ENCODE measurements at regions not wholly inside any gene's neighbourhood (a gene's known extent, or its start where the extent isn't known, plus 50 kb on each side); places are given as distances from the start of the nearest gene placed in this dataset.
"Not testable (repeated sequence)": the region's sequence is repeated elsewhere in the genome, so short reads cannot be mapped to it uniquely, and the experiment has no call there.

- DNase-seq, result no peak
- Histone ChIP-seq H4K20me1 (ENCODE audit: low read length) (no peaks in the 10 kb centered on the region), H3K79me2 (ENCODE audit: low read length) (no peaks in the 10 kb centered on the region), H3F3A (ENCODE audit: low read length, unreplicated experiment) (no peaks in the 10 kb centered on the region), H3K4me2 (ENCODE audit: low read length) (no peak overlapping the region), H3K27ac (ENCODE audit: low read length) (no peak overlapping the region), H3K9me3 (ENCODE audit: low read length) (no peaks in the 10 kb centered on the region), H3K9me2 (replicated peaks; ENCODE audit: low read length) (no peaks in the 10 kb centered on the region), H3K4me1 (ENCODE audit: insufficient read depth, low read length) (no peaks in the 10 kb centered on the region), H3K27me3 (ENCODE audit: low read length) (peaks cover 20% of the 10 kb centered on the region), H3K9ac (ENCODE audit: low read length) (no peak overlapping the region), H2AFZ (ENCODE audit: low read length) (no peak overlapping the region), H3K36me3 (ENCODE audit: low read depth, low read length) (no peaks in the 10 kb centered on the region), H3K4me3 (ENCODE audit: low read length) (no peak overlapping the region)
- intact Hi-C loops (cut with micrococcal nuclease), result no loop called here
- ATAC-seq, result no peak
- ChIA-PET POLR2A (ENCODE audit: unreplicated experiment) (no interaction called here), CTCF (no interaction called here)
- TF ChIP-seq EZH2phosphoT487 (IDR thresholded peaks at IDR 0.05; ENCODE audit: borderline replicate concordance, low read length), result no peak
- TF ChIP-seq EZH2 (IDR thresholded peaks at IDR 0.05; ENCODE audit: low read length, unreplicated experiment), result no peak
- no TSS peak for BruUV-seq (replicated peaks)
Measured at GRCh38 chr6:16018626-16019025, 110.3 kb upstream of the MYLIP start.

- H3K9me3 ChIP-seq (ENCODE audit: low read length); H3K4me3 ChIP-seq (ENCODE audit: low read length); H3F3A ChIP-seq (ENCODE audit: low read length, unreplicated experiment); POLR2A ChIA-PET (ENCODE audit: unreplicated experiment); CTCF ChIA-PET; H4K20me1 ChIP-seq (ENCODE audit: low read length); DNase-seq; H3K9ac ChIP-seq (ENCODE audit: low read length); BruUV-seq (replicated peaks); H3K79me2 ChIP-seq (ENCODE audit: low read length); H3K4me2 ChIP-seq (ENCODE audit: low read length); H3K36me3 ChIP-seq (ENCODE audit: low read depth, low read length); H3K27me3 ChIP-seq (ENCODE audit: low read length); H2AFZ ChIP-seq (ENCODE audit: low read length); H3K4me1 ChIP-seq (ENCODE audit: insufficient read depth, low read length); H3K27ac ChIP-seq (ENCODE audit: low read length); intact Hi-C loops (cut with micrococcal nuclease); H3K9me2 ChIP-seq (replicated peaks; ENCODE audit: low read length); ATAC-seq: not testable (repeated sequence)
Measured at GRCh38 chr6:16014325-16014724, 114.6 kb upstream of the MYLIP start.

DNA sequence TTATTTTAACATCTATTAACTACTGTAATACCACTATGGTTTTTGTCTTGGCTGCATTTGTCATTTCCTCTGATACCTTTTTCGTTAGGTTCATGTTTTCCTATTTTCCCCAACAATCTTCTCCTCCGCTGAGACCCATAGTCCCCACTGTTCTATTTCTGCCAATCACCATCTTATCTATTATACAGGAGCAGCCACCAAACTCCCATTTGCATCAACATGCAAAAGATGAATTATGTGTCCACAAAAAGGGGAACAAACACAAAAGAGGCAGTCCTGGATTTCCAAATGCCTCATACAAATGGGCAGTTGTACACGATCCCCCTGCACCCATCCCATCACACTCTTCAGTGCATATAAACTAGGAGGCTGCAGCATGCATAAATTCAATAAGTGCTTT lies 121.7 kb upstream of the MYLIP start:
- Histone ChIP-seq H3K27ac (ENCODE audit: low read length) (no peak overlapping the region), H3K9me3 (ENCODE audit: low read length) (no peaks in the 10 kb centered on the region), H3K9me2 (replicated peaks; ENCODE audit: low read length) (no peaks in the 10 kb centered on the region), H3K79me2 (ENCODE audit: low read length) (no peaks in the 10 kb centered on the region), H3F3A (ENCODE audit: low read length, unreplicated experiment) (no peaks in the 10 kb centered on the region), H3K4me1 (ENCODE audit: insufficient read depth, low read length) (no peaks in the 10 kb centered on the region), H2AFZ (ENCODE audit: low read length) (no peak overlapping the region), H3K4me3 (ENCODE audit: low read length) (no peak overlapping the region), H3K27me3 (ENCODE audit: low read length) (peaks cover 28% of the 10 kb centered on the region; the same call in 1 of the 2 replicates), H3K4me2 (ENCODE audit: low read length) (no peak overlapping the region), H3K9ac (ENCODE audit: low read length) (no peak overlapping the region), H3K36me3 (ENCODE audit: low read depth, low read length) (no peaks in the 10 kb centered on the region), H4K20me1 (ENCODE audit: low read length) (no peaks in the 10 kb centered on the region)
- ChIA-PET POLR2A (ENCODE audit: unreplicated experiment) (no interaction called here), CTCF (no interaction called here)
- ATAC-seq (no peak), DNase-seq (no peak)
- no TSS peak for BruUV-seq (replicated peaks)
- intact Hi-C loops (cut with micrococcal nuclease), result no loop called here
- no peak for TF ChIP-seq EZH2 (IDR thresholded peaks at IDR 0.05; ENCODE audit: low read length, unreplicated experiment)

DNA sequence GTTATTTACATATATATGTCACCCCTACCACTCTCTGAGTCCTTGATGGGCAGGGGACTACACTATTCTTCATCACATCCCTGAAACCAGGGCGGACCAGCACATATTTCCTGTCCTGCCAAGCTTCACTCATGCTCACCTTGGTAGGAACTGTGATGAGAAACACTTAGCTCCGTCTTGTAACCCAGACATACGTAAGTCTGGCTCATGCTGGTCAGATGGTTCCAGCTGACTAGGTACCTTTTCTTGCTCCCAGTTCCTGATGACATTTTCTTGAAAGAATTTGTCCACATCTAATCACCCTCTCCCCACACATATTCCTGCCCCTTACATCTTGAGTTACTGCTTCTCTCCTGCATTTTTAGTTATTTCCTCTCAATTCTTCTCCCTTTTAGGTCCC lies 122.2 kb upstream of the MYLIP start:
- Histone ChIP-seq H3K27ac (ENCODE audit: low read length) (no peak overlapping the region), H4K20me1 (ENCODE audit: low read length) (no peaks in the 10 kb centered on the region), H3F3A (ENCODE audit: low read length, unreplicated experiment) (no peaks in the 10 kb centered on the region), H3K9me2 (replicated peaks; ENCODE audit: low read length) (no peaks in the 10 kb centered on the region), H3K4me3 (ENCODE audit: low read length) (no peak overlapping the region), H3K36me3 (ENCODE audit: low read depth, low read length) (no peaks in the 10 kb centered on the region), H3K4me1 (ENCODE audit: insufficient read depth, low read length) (no peaks in the 10 kb centered on the region), H3K9ac (ENCODE audit: low read length) (no peak overlapping the region), H3K9me3 (ENCODE audit: low read length) (no peaks in the 10 kb centered on the region), H3K79me2 (ENCODE audit: low read length) (no peaks in the 10 kb centered on the region), H3K4me2 (ENCODE audit: low read length) (no peak overlapping the region), H3K27me3 (ENCODE audit: low read length) (peaks cover 28% of the 10 kb centered on the region; the same call in 1 of the 2 replicates), H2AFZ (ENCODE audit: low read length) (no peak overlapping the region)
- POLR2A ChIA-PET (ENCODE audit: unreplicated experiment), result no interaction called here
- intact Hi-C loops (cut with micrococcal nuclease), result no loop called here
- DNase-seq (no peak), ATAC-seq (no peak)
- BruUV-seq (replicated peaks), result no TSS peak
- TF ChIP-seq CTCF (conservative IDR thresholded peaks at IDR 0.05; ENCODE audit: low read depth, low read length) (no peak), EZH2 (IDR thresholded peaks at IDR 0.05; ENCODE audit: low read length, unreplicated experiment) (no peak), EZH2phosphoT487 (IDR thresholded peaks at IDR 0.05; ENCODE audit: borderline replicate concordance, low read length) (no peak)
- CTCF ChIA-PET, result no interaction called here
